IMR-90 (cell line): ENCODE measurements at regions not wholly inside any gene's neighbourhood (a gene's known extent, or its start where the extent isn't known, plus 50 kb on each side); places are given as distances from the start of the nearest gene placed in this dataset.

Experiments
- ATAC-seq: fragments of 200-7000 bp; cut with Tn5 transposase; 2 replicates; pipeline ENCODE4 v1.9.1; 2020; ENCODE audit warnings: low read depth, mild to moderate bottlenecking, moderate library complexity
- BruUV-seq: library from RNA; stranded (reverse); fragments of 400-500 nt; replicated peaks from 2 replicates; lab custom pipeline; 2021; lab: Mats Ljungman, UMichigan
- CTCF ChIA-PET: fragments of 300-600 bp; formaldehyde crosslinking; extraction: SDS; loops from one replicate; lab custom pipeline; 2021; ENCODE audit warnings: antibody characterized with exemption; lab: Yijun Ruan, JAX
- POLR2A ChIA-PET: fragments of 300-600 bp; sonication (Branson Sonifier 250); formaldehyde crosslinking; loops from one replicate; lab custom pipeline; 2022; ENCODE audit warnings: antibody characterized with exemption; ENCODE audit not compliant: unreplicated experiment; lab: Charles Lee
- DNase-seq: peaks from one replicate; pipeline ENCODE4 v3.0.0; 2013
- H2AFZ ChIP-seq: replicated peaks from 2 replicates; pipeline ENCODE3; 2013; ENCODE audit warnings: low read length, mild to moderate bottlenecking; ENCODE audit not compliant: poor library complexity
- H2AK5ac ChIP-seq: 2 replicates; pipeline ENCODE4 v1.6.1; 2013; ENCODE audit warnings: low read depth, low read length, inconsistent platforms
- H2AK9ac ChIP-seq: replicated peaks from 2 replicates; pipeline ENCODE3; 2013; ENCODE audit warnings: mild to moderate bottlenecking, low read depth, low read length, moderate library complexity; ENCODE audit not compliant: poor library complexity
- H2BK120ac ChIP-seq: 2 replicates; pipeline ENCODE4 v1.6.1; 2013; ENCODE audit warnings: low read depth, low read length, inconsistent platforms
- H2BK15ac ChIP-seq: 3 replicates; pipeline ENCODE4 v1.6.1; 2013; ENCODE audit warnings: low read depth, low read length, inconsistent platforms
- H2BK20ac ChIP-seq: 2 replicates; pipeline ENCODE4 v1.6.1; 2013; ENCODE audit warnings: low read depth, mild to moderate bottlenecking, inconsistent platforms, low read length, moderate library complexity
- H2BK5ac ChIP-seq: 2 replicates; pipeline ENCODE4 v1.6.1; 2013; ENCODE audit warnings: mild to moderate bottlenecking, low read depth, low read length, inconsistent platforms; ENCODE audit not compliant: poor library complexity, severe bottlenecking
- H3K14ac ChIP-seq: replicated peaks from 2 replicates; pipeline ENCODE4 v1.6.1; 2013; ENCODE audit warnings: low read depth, low read length, inconsistent platforms
- H3K18ac ChIP-seq: 2 replicates; pipeline ENCODE4 v1.6.1; 2013; ENCODE audit warnings: low read depth, low read length, control low read depth
- H3K23ac ChIP-seq: 2 replicates; pipeline ENCODE4 v1.6.1; 2013; ENCODE audit warnings: low read depth, low read length, inconsistent platforms
- H3K27ac ChIP-seq: 2 replicates; pipeline ENCODE4 v1.5.1; 2013; ENCODE audit warnings: mild to moderate bottlenecking, control low read depth, low read length; ENCODE audit not compliant: insufficient read depth
- H3K27me3 ChIP-seq: 2 replicates; pipeline ENCODE4 v1.6.1; 2013; ENCODE audit warnings: low read length; ENCODE audit not compliant: control insufficient read depth, insufficient read depth
- H3K36me3 ChIP-seq: 2 replicates; pipeline ENCODE4 v1.6.1; 2013; ENCODE audit warnings: low read length, mixed read lengths; ENCODE audit not compliant: control insufficient read depth, insufficient read depth
- H3K4ac ChIP-seq: 2 replicates; pipeline ENCODE4 v1.6.1; 2013; ENCODE audit warnings: low read depth, low read length, inconsistent platforms
- H3K4me1 ChIP-seq: 2 replicates; pipeline ENCODE4 v1.6.1; 2013; ENCODE audit warnings: low read length, mixed read lengths; ENCODE audit not compliant: control insufficient read depth, insufficient read depth
- H3K4me2 ChIP-seq: 2 replicates; pipeline ENCODE4 v1.6.1; 2013; ENCODE audit warnings: low read depth, mild to moderate bottlenecking, control low read depth, low read length, moderate library complexity
- H3K4me3 ChIP-seq: 2 replicates; pipeline ENCODE4 v1.5.1; 2013; ENCODE audit warnings: low read depth, mild to moderate bottlenecking, control low read depth, low read length, moderate library complexity; ENCODE audit not compliant: insufficient read depth
- H3K56ac ChIP-seq: 2 replicates; pipeline ENCODE4 v1.6.1; 2013; ENCODE audit warnings: low read length, inconsistent platforms; ENCODE audit not compliant: insufficient read depth; ENCODE audit errors: extremely low read depth
- H3K79me1 ChIP-seq, 2 experiments: 2 replicates each; pipeline ENCODE4 v1.6.1; 2013; ENCODE audit warnings: low read length in 2 of 2, inconsistent platforms in 1 of 2, low read depth in 1 of 2
- H3K9ac ChIP-seq: 2 replicates; pipeline ENCODE4 v1.6.1; 2013; ENCODE audit warnings: low read depth, low read length, control low read depth
- H3K9me1 ChIP-seq: 2 replicates; pipeline ENCODE4 v1.6.1; 2013; ENCODE audit warnings: low read length, inconsistent platforms; ENCODE audit not compliant: insufficient read depth
- H3K9me3 ChIP-seq: 2 replicates; pipeline ENCODE4 v1.6.1; 2013; ENCODE audit warnings: low read length; ENCODE audit not compliant: control insufficient read depth, insufficient read depth
- H4K20me1 ChIP-seq: 2 replicates; pipeline ENCODE4 v1.6.1; 2013; ENCODE audit warnings: low read length, inconsistent platforms; ENCODE audit not compliant: insufficient read depth
- H4K5ac ChIP-seq: 2 replicates; pipeline ENCODE4 v1.6.1; 2013; ENCODE audit warnings: mild to moderate bottlenecking, low read depth, low read length, control low read depth
- H4K8ac ChIP-seq, 2 experiments: 2 replicates each; pipeline ENCODE4 v1.6.1; 2013; ENCODE audit warnings: low read depth in 2 of 2, low read length in 2 of 2, control low read depth in 1 of 2, inconsistent platforms in 1 of 2
- H4K91ac ChIP-seq: 2 replicates; pipeline ENCODE4 v1.6.1; 2013; ENCODE audit warnings: low read depth, low read length, inconsistent platforms; ENCODE audit not compliant: insufficient read depth
- BHLHE40 ChIP-seq: fragments of 150-350 bp; IDR thresholded peaks from 2 replicates; pipeline ENCODE4 v1.6.1; 2016; ENCODE audit warnings: mild to moderate bottlenecking, low read depth, low read length
- CEBPB ChIP-seq: IDR thresholded peaks from 2 replicates; pipeline ENCODE4 v1.6.1; 2012; ENCODE audit warnings: low read depth, low read length, improper control_type of control experiment
- POLR2A ChIP-seq: IDR thresholded peaks from 2 replicates; pipeline ENCODE4 v1.6.1; 2012; ENCODE audit warnings: mild to moderate bottlenecking, low read depth, low read length
- RCOR1 ChIP-seq: IDR thresholded peaks from 2 replicates; pipeline ENCODE4 v1.6.1; 2012; ENCODE audit warnings: mild to moderate bottlenecking, low read length, improper control_type of control experiment; ENCODE audit not compliant: insufficient replicate concordance
- WGBS, 2 experiments: methylation state at CpG; one replicate each; pipeline versions ENCODE4 v1.1.5 to v1.1.7; 2013; ENCODE audit warnings: missing lambda C conversion rate in 2 of 2; ENCODE audit not compliant: insufficient read length in 1 of 2; ENCODE audit errors: extremely low coverage in 2 of 2; 5-methylcytosine and 5-hydroxymethylcytosine counted together
- dilution Hi-C: fragments of 300-500 bp; cut with HindIII; formaldehyde crosslinking; loops from one replicate; pipeline ENCODE4 v1.14.3; 2018; ENCODE audit warnings: low sequenced_read_pairs; ENCODE audit not compliant: unreplicated experiment
- in situ Hi-C: fragments of 300-500 bp; cut with MboI; formaldehyde crosslinking; loops from 3 replicates; pipeline ENCODE4 v1.14.3; 2019; ENCODE audit warnings: low sequenced_read_pairs, inconsistent platforms, mixed read lengths
- intact Hi-C: fragments of 100-400 bp; cut with micrococcal nuclease; formaldehyde crosslinking; loops from 2 replicates; pipeline ENCODE4 v1.10.0; 2022

DNA sequence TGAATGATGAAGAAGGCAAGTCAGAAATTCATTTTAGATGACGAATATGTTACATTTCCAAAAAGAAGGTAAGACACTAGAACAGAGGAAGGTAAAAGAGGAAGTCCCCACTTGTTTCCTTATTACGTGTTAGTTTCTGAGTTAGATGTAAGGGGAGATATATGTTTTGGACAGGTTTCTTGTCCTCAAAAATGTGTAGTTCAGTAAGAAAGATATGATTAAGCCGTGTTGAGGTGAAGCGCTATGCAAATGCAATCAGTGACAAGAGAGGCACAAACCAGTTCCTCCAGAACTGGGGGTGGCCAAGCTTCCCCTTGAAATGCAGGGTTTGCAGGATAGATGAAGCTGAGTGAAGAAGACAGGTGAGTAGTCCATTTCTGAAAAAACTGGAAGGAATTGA, 293.3 kb upstream of the RUNX1 start:
- H3K56ac ChIP-seq = no peak overlapping the region
- no peak overlapping the region for H2BK15ac ChIP-seq
- no peak for DNase-seq
- H4K8ac ChIP-seq = no peak overlapping the region
- no peaks in the 10 kb centered on the region; the same call in 1 of the 2 replicates for H3K27me3 ChIP-seq
- intact Hi-C loops (no loop called here), dilution Hi-C loops (no loop called here), in situ Hi-C loops (no loop called here)
- no peaks in the 10 kb centered on the region for H3K79me1 ChIP-seq
- H2BK5ac ChIP-seq = no peak overlapping the region
- no peak for TF ChIP-seq RCOR1
- no peak for TF ChIP-seq CEBPB
- no peak for TF ChIP-seq BHLHE40
- no peak for TF ChIP-seq POLR2A
- H3K14ac ChIP-seq = no peak overlapping the region
- no TSS peak for BruUV-seq
- no peaks in the 10 kb centered on the region for H3K36me3 ChIP-seq
- H2AFZ ChIP-seq = no peak overlapping the region
- no peak overlapping the region for H2BK20ac ChIP-seq
- CTCF ChIA-PET = interaction anchor here (0.6 kb wide), 1 partner anchor 11 kb away, joined by 8 read pairs; no protein-coding TSS in a partner anchor
- H3K4me1 ChIP-seq = no peaks in the 10 kb centered on the region
- H3K9me3 ChIP-seq = no peaks in the 10 kb centered on the region; the same call in 1 of the 2 replicates
- no peak overlapping the region for H3K4me3 ChIP-seq
- H4K20me1 ChIP-seq = no peaks in the 10 kb centered on the region
- no peak overlapping the region for H2AK9ac ChIP-seq
- WGBS, 2 experiments = 93% methylated on average over 1 of the region's 4 CpGs; no CpG with 5 or more reads in 1 of the 2 experiments
- H3K4me2 ChIP-seq = no peak overlapping the region
- no peak overlapping the region for H4K5ac ChIP-seq
- no peak overlapping the region for H3K18ac ChIP-seq
- no peak for ATAC-seq
- H3K9ac ChIP-seq = no peak overlapping the region
- no peaks in the 10 kb centered on the region for H3K9me1 ChIP-seq
- POLR2A ChIA-PET = no interaction called here
- H4K91ac ChIP-seq = no peak overlapping the region
- no peak overlapping the region for H3K23ac ChIP-seq
- no peak overlapping the region for H3K27ac ChIP-seq
- no peak overlapping the region for H3K4ac ChIP-seq
- no peak overlapping the region for H2AK5ac ChIP-seq
- no peak overlapping the region for H2BK120ac ChIP-seq
